ENCODE measurements at regions not wholly inside any gene's neighbourhood (a gene's known extent, or its start where the extent isn't known, plus 50 kb on each side); places are given as distances from the start of the nearest gene placed in this dataset.

GRCh38 chr11:129505266-129505665, 129.6 kb downstream of the BARX2 start:
- no peak for TF ChIP-seq CTCF (IDR thresholded peaks at IDR 0.05)
- no peak for TF ChIP-seq POLR2A (IDR thresholded peaks at IDR 0.05)
